Stomach (tissue), 8 donors: ENCODE measurements at regions not wholly inside any gene's neighbourhood (a gene's known extent, or its start where the extent isn't known, plus 50 kb on each side); places are given as distances from the start of the nearest gene placed in this dataset.
A peak's percentile ranks its signal among the peaks of the same experiment; 100 is the strongest.

Experiments used
- DNase-seq, 2 donors: peaks; one replicate each; pipeline versions ENCODE4 v3.0.0 to v3.0.0-alpha.2; 2013 to 2019
- H3K27ac ChIP-seq, 5 donors: fragments of 200-600 bp in 4 of 5; sonication (generic) in 4 of 5; one replicate each; pipeline ENCODE4 v1.5.1; 2013 to 2019; ENCODE audit warnings: mild to moderate bottlenecking in 1 of 5, moderate library complexity in 1 of 5
- H3K27me3 ChIP-seq, 3 donors: fragments of 200-600 bp; sonication (generic); one replicate each; pipeline ENCODE4 v1.5.1; 2017 to 2019; ENCODE audit warnings: mixed run types in 1 of 3
- H3K36me3 ChIP-seq, 4 donors: fragments of 200-600 bp; sonication (generic); 1 replicate in 3 of 4; 2 replicates in 1 of 4; pipeline ENCODE4 v1.5.1; 2016 to 2019
- H3K4me1 ChIP-seq, 4 donors: fragments of 200-600 bp; sonication (generic); one replicate each; pipeline ENCODE4 v1.5.1; 2016 to 2019
- H3K4me3 ChIP-seq, 4 donors: fragments of 200-600 bp; sonication (generic) in 3 of 4; one replicate each; pipeline ENCODE4 v1.5.1; 2016 to 2019; ENCODE audit warnings: mild to moderate bottlenecking in 1 of 4
- H3K9me3 ChIP-seq, 4 donors: fragments of 200-600 bp; sonication (generic); one replicate each; pipeline ENCODE4 v1.5.1; 2016 to 2019
- CTCF ChIP-seq, 7 experiments: fragments of 450-650 bp in 4 of 7; fragments of 200-600 bp in 3 of 7; sonication (generic) in 3 of 7; IDR thresholded peaks; one replicate each; pipeline ENCODE4 v1.5.1; 2016 to 2019; ENCODE audit warnings: antibody characterized with exemption in 7 of 7, control low read depth in 2 of 7, mild to moderate bottlenecking in 1 of 7
- EP300 ChIP-seq: sonication (generic); formaldehyde crosslinking; IDR thresholded peaks from one replicate; pipeline ENCODE4 v1.6.1; 2017; ENCODE audit warnings: antibody characterized with exemption
- POLR2A ChIP-seq, 4 donors: fragments of 450-650 bp; IDR thresholded peaks; one replicate each; pipeline ENCODE4 v1.6.1; 2016; ENCODE audit warnings: antibody characterized with exemption in 4 of 4, control low read depth in 2 of 4, mild to moderate bottlenecking in 1 of 4, moderate library complexity in 1 of 4
- POLR2AphosphoS5 ChIP-seq, 3 donors: sonication (generic); formaldehyde crosslinking; IDR thresholded peaks; one replicate each; pipeline ENCODE4 v1.6.1; 2016; ENCODE audit warnings: antibody characterized with exemption in 3 of 3
- WGBS, 5 donors: extraction: QIAGEN DNeasy Blood & Tissue Kit in 3 of 5; methylation state at CpG; one replicate each; pipeline versions ENCODE4 v1.1.5 to v1.1.7; 2013 to 2018; 5-methylcytosine and 5-hydroxymethylcytosine counted together
- intact Hi-C: fragments of 100-400 bp; cut with DNase I; formaldehyde crosslinking; loops from one replicate; pipeline ENCODE4 v1.15.1; 2023; ENCODE audit warnings: low total_unique reads
- donor health status: healthy with polysubstance abuse.
- donor health status: Bipolar disorder and iron deficiency.
- donor health status: healthy.

GRCh38 chr5:88459971-88460370 lies 191.3 kb upstream of the TMEM161B start:
- Histone ChIP-seq H3K4me3 (no peak overlapping the region), H3K4me1 (no peaks in the 10 kb centered on the region), H3K9me3 (no peaks in the 10 kb centered on the region), H3K27ac (no peak overlapping the region), H3K36me3 (no peaks in the 10 kb centered on the region), H3K27me3 (no peaks in the 10 kb centered on the region)
- no peak for DNase-seq
- intact Hi-C loops, result no loop called here
- WGBS, 5 donors, result 77 to 82% (median 81%) methylated on average over 3 of the region's 3 CpGs
- TF ChIP-seq POLR2AphosphoS5 (IDR thresholded peaks at IDR 0.05) (no peak), EP300 (no peak), POLR2A (IDR thresholded peaks at IDR 0.05) (no peak), CTCF (IDR thresholded peaks at IDR 0.05) (no peak)

DNA sequence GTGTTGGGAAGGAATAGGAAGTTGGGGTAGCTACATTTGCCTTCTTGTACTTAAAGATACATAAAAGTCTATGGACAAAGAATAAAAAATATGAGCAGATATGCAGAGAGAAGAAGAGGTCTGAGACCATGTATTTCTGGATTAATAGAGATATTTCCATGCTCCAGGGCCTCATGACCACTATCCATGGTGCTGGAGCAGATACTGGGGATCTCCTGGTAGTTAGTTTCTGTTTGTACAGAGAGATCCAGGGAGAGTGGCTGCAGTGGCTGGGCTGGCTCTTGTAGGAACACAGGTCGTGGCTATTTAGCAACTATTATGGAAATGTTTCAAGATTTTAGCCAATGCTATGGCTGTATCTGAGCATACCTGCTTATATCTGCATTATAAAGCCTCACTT lies 184.2 kb upstream of the TMEM161B start:
- peak in 1 of 2 donors; percentile 21 for DNase-seq
- Histone ChIP-seq H3K9me3 (no peaks in the 10 kb centered on the region), H3K36me3 (no peaks in the 10 kb centered on the region), H3K4me1 (no peaks in the 10 kb centered on the region), H3K4me3 (no peak overlapping the region), H3K27me3 (no peaks in the 10 kb centered on the region), H3K27ac (no peak overlapping the region)
- intact Hi-C loops, result no loop called here
- 13 to 24% (median 20%) methylated on average over 1 of the region's 1 CpG for WGBS, 5 donors
- TF ChIP-seq EP300, result no peak
- TF ChIP-seq POLR2A (IDR thresholded peaks at IDR 0.05), result no peak
- TF ChIP-seq POLR2AphosphoS5 (IDR thresholded peaks at IDR 0.05), result no peak
- TF ChIP-seq CTCF (IDR thresholded peaks at IDR 0.05), result no peak

DNA sequence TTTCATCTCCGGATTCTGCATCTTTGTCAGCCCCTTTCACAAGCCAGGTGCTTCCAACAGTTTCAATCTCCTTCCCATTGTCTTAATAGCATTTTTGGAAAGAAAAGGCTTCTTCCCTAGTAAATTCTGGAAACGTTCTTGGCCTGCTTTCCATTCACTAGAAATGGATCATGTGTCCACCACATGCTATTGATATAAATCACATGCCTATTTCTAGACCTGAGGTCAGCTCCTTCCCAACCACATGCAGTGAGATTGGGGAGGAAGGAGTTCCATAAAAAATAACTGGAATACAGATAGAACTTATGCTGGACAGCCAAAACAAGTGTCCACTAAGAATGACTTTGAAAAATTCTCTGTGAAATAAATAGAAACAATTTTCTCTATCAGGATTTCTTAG lies 181.6 kb upstream of the TMEM161B start:
- intact Hi-C loops, result no loop called here
- Histone ChIP-seq H3K36me3 (no peaks in the 10 kb centered on the region), H3K27me3 (no peaks in the 10 kb centered on the region), H3K4me3 (no peak overlapping the region), H3K27ac (no peak overlapping the region), H3K9me3 (no peaks in the 10 kb centered on the region), H3K4me1 (no peaks in the 10 kb centered on the region)
- no peak for DNase-seq
- WGBS, 5 donors, result 53 to 65% (median 61%) methylated on average over 2 of the region's 2 CpGs
- TF ChIP-seq EP300, result no peak
- no peak for TF ChIP-seq POLR2AphosphoS5 (IDR thresholded peaks at IDR 0.05)
- no peak for TF ChIP-seq POLR2A (IDR thresholded peaks at IDR 0.05)
- no peak for TF ChIP-seq CTCF (IDR thresholded peaks at IDR 0.05)

GRCh38 chr5:88438006-88438405 lies 169.4 kb upstream of the TMEM161B start:
- Histone ChIP-seq H3K9me3 (peaks cover 0 to 7% (median 4%) of the 10 kb centered on the region in 4 donors), H3K4me1 (no peaks in the 10 kb centered on the region), H3K36me3 (no peaks in the 10 kb centered on the region), H3K27ac (no peak overlapping the region), H3K27me3 (no peaks in the 10 kb centered on the region), H3K4me3 (no peak overlapping the region)
- TF ChIP-seq POLR2AphosphoS5 (IDR thresholded peaks at IDR 0.05) (no peak), EP300 (no peak), POLR2A (IDR thresholded peaks at IDR 0.05) (no peak), CTCF (IDR thresholded peaks at IDR 0.05) (no peak)
- DNase-seq, result peak in 1 of 2 donors; percentile 27
- intact Hi-C loops, result no loop called here
- WGBS, 5 donors, result 38 to 70% (median 41%) methylated on average over 1 of the region's 1 CpG
